NB4 (cell line): ENCODE measurements at regions not wholly inside any gene's neighbourhood (a gene's known extent, or its start where the extent isn't known, plus 50 kb on each side); places are given as distances from the start of the nearest gene placed in this dataset.

Source experiments
- DNase-seq: peaks from one replicate; pipeline ENCODE4 v3.0.0; 2010; ENCODE audit warnings: low read depth
- H3K4me3 ChIP-seq: one replicate; pipeline ENCODE4 v1.5.1; 2011; ENCODE audit warnings: mild to moderate bottlenecking, low read depth, low read length, moderate library complexity
- MAX ChIP-seq: IDR thresholded peaks from 2 replicates; pipeline ENCODE4 v1.6.1; 2011; ENCODE audit warnings: low read depth, low read length
- MYC ChIP-seq: IDR thresholded peaks from 2 replicates; pipeline ENCODE4 v1.6.1; 2011; ENCODE audit warnings: low read depth, low read length
- POLR2A ChIP-seq: IDR thresholded peaks from 2 replicates; pipeline ENCODE4 v1.6.1; 2011; ENCODE audit warnings: mild to moderate bottlenecking; ENCODE audit not compliant: insufficient read length; ENCODE audit errors: extremely low read depth
- TF ChIP-seq, protein P1 (sequence below): IDR thresholded peaks from one replicate; pipeline ENCODE4 v1.5.1; 2012; ENCODE audit warnings: low read depth, low read length

DNA sequence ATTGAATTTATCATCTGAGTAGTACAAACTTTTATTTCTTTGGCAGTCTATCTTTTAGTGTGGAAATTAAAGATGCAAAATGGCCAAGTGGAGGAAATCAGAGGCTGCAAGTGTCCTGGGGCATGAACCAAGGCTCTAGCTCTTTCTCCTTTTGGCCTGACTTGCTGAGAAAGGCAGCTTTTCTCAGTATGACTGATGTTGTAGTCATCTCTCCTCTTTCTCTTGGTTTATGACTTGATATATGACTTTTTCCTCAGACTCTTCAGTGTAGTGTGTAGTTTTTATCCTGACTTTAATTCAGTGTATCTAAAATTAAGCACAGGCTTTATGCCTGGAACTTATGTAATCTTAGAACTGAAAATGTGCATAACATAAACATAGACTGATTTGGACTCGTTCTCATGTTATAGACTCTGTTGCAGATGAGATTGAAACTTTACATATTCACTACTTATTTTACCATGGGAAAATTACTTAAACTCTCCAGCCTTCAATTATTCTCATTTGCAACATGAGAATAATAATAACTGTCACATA lies 65.7 kb downstream of the SLITRK5 start:
- no peak for DNase-seq
- TF ChIP-seq MYC = no peak
- TF ChIP-seq POLR2A = no peak
- TF ChIP-seq MAX = no peak
- TF ChIP-seq, protein P1, sequence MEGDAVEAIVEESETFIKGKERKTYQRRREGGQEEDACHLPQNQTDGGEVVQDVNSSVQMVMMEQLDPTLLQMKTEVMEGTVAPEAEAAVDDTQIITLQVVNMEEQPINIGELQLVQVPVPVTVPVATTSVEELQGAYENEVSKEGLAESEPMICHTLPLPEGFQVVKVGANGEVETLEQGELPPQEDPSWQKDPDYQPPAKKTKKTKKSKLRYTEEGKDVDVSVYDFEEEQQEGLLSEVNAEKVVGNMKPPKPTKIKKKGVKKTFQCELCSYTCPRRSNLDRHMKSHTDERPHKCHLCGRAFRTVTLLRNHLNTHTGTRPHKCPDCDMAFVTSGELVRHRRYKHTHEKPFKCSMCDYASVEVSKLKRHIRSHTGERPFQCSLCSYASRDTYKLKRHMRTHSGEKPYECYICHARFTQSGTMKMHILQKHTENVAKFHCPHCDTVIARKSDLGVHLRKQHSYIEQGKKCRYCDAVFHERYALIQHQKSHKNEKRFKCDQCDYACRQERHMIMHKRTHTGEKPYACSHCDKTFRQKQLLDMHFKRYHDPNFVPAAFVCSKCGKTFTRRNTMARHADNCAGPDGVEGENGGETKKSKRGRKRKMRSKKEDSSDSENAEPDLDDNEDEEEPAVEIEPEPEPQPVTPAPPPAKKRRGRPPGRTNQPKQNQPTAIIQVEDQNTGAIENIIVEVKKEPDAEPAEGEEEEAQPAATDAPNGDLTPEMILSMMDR = no peak
- H3K4me3 ChIP-seq = no peak overlapping the region

DNA sequence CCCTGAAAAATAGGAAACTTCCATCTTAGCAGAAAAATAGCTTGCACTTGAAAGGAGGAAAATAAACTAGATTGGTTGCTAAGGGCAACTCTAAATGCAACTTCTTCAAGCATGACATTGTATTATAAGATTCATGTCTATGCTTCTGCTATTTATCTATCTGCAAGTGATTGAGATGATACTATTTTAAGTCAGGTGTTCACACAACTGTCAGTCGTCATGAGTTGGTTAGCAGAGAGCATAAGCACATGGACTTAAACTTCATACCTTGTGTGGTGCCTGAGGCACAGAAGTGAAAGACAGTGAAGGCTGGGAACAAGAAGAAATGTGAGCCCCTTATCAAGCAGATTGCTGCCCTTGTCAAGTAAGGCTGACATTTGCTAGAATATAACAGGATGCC lies 82.9 kb downstream of the SLITRK5 start:
- no peak overlapping the region for H3K4me3 ChIP-seq
- DNase-seq = no peak
- TF ChIP-seq POLR2A (no peak), MAX (no peak)

- DNase-seq = no peak
- no peak overlapping the region for H3K4me3 ChIP-seq
- TF ChIP-seq POLR2A (no peak), MAX (no peak), MYC (no peak)
- TF ChIP-seq, protein P1 = no peak
Measured at GRCh38 chr13:87769445-87769844, 98.3 kb downstream of the SLITRK5 start.

DNA sequence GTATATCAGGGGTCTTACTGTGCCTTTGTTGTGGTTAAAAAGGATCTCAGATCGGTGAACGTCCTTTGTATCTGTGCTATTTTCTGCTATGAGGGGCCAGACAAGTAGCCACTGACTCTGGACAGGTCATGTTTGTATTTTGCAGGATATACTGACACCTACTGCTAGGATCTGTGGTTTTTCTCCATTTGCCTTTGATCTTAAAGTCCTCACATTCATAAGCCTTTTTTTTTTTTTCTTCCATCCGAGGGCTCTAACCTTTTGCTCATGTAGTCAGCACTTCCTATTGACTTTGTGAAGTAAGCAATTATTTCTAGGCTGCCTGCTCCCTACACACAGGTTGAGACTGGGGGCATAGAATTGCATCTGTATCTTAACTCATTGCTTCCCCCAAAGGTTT lies 106.2 kb downstream of the SLITRK5 start:
- DNase-seq = no peak
- no peak for TF ChIP-seq POLR2A
- no peak for TF ChIP-seq MYC
- TF ChIP-seq, protein P1 = no peak
- TF ChIP-seq MAX = no peak
- H3K4me3 ChIP-seq = no peak overlapping the region

GRCh38 chr13:87778128-87778527 lies 107.0 kb downstream of the SLITRK5 start:
- H3K4me3 ChIP-seq = no peak overlapping the region
- no peak for TF ChIP-seq MYC
- TF ChIP-seq, protein P1 = no peak
- TF ChIP-seq MAX = no peak
- no peak for TF ChIP-seq POLR2A
- DNase-seq = no peak

DNA sequence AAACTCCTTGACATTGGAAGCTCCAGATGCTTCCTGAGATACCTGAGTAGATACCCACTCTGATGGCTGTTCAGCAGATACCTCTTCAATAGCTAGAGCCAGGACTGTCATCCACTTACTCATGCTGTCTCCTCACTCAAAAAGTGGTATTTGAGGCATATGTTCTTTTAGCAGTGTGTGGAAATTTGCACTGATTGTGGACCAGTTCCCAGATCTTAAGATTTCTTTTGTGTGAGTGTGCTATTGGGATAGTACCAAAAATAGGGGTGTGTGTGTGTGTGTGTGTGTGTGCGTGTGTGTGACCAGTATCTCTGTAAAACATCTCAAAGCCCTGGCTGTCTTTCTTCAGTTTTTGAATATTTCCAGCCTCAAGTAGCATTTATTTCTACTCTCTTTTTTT lies 108.3 kb downstream of the SLITRK5 start:
- H3K4me3 ChIP-seq = no peak overlapping the region
- TF ChIP-seq, protein P1 = no peak
- TF ChIP-seq MAX (no peak), MYC (no peak), POLR2A (no peak)
- DNase-seq = no peak
